Left forelimb (tissue), 1 donor: ENCODE measurements at regions not wholly inside any gene's neighbourhood (a gene's known extent, or its start where the extent isn't known, plus 50 kb on each side); places are given as distances from the start of the nearest gene placed in this dataset.
A peak's percentile ranks its signal among the peaks of the same experiment; 100 is the strongest.

ENCODE experiments used
- DNase-seq: peaks from one replicate; pipeline ENCODE4 v3.0.0-alpha.2; 2018; ENCODE audit warnings: low spot score

DNA sequence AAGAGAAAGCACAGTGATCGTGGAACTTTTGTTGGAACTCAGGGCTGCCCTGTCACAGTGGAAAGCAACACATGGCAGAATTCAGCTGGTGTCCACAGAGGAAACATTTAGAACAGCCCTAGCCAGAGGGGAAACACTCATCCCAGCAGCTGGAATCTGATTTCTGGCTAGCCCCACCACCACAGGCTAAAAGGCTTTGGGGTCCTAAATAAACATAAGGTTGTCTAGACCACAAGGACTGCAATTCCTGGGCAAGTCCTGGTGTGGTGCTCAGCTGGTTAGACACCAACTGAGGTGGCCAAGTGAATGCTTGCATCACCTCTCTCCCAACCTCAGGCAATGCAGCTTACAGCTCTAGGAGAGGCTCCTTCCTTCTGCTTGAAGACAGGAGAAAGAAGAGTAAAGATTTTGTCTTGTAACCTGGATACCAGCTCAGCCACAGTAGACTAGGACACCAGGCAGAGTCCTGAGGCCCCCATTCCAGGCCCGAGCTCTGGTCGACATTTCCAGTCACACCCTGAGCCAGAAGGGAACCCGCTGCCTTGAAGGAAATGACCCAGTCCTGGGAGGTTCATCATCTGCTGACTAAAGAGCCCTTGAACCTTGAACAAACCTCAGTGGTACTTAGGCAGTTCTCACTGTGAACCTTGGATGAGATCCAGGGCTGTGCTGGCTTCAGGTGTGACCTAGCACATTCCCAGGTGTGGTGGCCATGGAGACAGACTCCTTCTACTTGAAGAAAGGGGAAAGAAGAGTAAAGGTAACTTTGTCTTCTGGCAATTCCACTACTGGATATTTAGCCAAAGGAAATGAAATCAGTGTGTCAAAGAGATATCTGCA, 85.4 kb upstream of the PLXNC1 start:
- DNase-seq, result no peak

DNA sequence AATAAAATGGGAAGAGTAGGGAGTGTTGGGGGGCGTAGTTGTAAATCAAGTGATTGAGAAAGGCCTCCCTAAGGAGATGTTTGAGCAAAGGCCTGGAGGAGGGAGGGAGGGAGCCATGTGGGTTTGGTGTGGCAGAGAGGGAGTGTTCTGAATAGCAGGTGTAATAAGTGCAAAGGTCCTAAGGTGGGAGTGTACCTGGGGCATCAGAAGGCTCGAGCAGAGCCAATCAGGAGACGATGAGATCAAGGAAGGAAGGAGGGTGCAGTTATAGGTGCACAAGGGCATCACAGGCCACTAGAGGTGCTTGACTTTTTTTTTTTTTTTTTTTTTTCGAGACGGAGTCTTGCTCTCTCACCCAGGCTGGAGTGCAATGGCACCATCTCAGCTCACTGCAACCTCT, 77.9 kb upstream of the PLXNC1 start:
- DNase-seq, result no peak

DNA sequence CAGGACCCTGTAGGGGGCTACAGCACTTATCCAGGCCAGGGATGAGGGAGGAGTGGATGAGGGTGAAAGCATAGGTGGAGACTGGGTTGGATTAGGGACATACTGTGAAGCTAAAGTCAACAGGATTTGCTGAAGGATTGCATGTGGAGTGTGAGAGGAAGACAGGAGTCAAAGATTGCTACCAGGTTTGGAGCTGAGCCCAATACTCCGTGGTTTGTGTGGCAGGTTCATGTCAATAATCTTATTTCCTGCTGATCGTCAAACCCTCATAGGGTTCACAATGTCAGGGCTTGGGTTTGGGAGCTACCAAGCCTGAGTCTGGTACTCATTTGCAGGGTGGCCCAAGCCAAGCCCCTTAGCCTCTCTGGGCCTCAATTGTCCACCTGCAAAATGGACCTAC, 77.1 kb upstream of the PLXNC1 start:
- no peak for DNase-seq

DNA sequence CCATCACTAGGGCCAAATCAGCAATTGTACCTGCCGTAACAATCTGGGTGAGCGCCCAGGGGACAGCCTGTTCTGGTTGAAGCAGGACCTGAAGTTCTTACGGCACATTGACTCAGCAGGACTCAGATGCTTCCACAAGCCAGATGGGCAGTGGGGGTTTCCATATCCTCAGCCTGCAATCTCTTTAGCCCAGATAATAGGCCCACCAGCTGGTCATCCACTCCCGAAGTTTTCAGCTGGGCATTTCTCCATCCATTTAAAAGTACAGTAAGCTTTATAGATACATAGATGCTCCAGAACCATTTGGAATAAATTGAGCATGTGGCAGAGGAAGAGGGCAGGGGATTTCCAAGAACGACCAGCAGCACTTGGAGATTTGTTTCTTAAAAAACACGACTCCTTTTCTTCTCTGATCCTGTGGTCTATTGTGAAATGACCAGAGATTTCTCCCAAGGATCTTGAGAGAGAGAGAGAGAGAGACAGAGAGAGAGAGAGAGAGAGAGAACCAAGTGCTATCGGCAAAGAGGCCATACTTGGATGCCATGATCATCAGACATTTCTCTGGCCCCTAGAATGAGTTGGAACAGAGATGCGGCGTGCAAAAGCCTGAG, 74.8 kb upstream of the PLXNC1 start:
- DNase-seq, result no peak

DNA sequence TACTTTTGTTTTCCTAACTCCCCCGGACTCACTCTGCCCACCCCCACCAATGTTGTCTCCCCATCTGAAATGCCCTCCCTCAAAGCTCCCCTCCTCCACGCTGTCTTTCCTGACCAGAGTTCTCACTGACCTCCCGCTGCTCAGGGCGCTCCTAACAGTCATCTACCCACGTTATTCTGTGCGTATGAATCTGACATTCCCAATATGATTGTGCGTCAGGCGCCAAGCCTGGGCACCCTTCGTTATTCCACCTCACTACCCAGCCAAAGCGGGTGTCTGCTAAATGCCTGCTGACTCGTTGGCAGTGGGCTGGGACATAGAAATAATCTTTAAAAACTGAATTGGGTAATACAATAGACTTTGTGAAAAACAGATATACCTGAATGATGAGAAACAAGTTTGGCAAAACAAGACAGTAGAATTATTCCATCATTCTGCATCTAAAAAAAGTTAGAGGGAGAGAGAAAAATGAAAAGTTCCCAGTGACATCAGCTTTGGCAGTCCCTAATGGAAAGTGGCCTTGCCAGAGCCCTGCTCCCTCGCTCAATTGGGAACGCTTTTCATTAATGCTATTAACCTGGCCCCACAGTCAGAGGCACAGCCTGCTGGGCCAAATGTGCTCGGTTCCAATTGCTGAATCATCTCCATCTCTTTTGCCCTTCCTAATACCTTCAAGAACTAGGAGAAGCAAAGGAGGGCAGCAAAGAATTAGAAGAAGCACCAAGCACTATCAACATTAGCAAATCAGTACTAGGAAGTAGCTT, 74.0 kb upstream of the PLXNC1 start:
- peak; percentile 75 for DNase-seq

DNA sequence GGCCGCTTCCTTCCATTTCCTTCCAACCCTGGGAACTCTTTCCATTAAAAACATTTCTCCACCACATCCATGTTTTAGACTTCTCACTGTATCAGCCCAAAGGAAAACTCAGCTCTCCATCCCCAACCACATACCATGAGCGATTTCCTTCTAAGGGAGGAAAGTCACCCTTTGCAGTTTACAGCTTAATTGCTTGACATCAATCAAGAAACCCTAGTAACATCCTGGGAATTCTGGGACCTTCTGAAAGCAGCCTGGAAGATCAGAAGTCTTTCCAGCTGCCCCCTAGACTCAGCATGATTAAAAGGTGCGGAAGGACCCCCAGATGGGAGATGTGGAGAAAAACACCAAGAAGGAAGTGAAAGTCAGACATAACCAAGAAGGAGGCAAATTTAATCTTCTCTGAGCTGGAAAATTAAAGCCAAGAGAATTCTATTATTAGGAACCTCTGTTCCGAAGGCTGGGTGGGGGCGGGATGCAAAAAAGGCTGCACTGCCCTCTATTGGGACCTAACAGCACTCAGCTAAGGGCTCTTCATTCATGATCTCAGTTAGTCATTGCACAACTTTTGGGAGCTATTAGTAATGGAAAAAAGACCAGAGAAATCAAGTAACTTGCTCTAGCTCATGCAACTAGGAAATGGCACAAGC, 73.3 kb upstream of the PLXNC1 start:
- DNase-seq, result no peak

GRCh38 chr12:94077209-94077608, 71.2 kb upstream of the PLXNC1 start:
- DNase-seq, result no peak

DNA sequence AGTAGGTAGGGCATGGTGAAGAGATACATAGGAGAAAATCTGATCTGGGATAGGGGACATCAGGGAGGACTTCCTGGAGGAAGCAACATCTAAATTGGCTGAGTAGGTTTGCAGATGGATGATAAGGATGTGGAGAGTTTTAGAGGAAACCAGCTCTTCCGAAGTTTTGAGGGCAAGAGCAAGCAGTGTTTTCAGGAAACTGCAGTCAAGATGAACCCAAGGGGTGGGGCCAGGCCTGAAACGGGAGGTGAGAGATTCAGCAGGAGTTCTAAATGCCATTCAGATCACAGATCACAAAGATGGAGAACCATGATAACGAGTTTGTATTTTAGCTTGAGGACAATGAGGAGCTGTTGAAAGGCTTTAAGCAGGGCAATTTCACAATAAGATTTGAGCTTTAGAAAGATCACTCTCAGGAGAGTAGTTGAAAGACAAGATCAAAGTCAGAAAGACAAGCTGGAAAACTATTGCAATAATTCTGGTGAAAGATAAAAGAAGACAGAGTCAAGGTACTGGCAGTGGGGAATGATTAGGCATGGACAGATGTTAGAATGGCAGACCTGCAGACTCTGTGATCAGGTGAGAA, 70.1 kb upstream of the PLXNC1 start:
- DNase-seq, result no peak

DNA sequence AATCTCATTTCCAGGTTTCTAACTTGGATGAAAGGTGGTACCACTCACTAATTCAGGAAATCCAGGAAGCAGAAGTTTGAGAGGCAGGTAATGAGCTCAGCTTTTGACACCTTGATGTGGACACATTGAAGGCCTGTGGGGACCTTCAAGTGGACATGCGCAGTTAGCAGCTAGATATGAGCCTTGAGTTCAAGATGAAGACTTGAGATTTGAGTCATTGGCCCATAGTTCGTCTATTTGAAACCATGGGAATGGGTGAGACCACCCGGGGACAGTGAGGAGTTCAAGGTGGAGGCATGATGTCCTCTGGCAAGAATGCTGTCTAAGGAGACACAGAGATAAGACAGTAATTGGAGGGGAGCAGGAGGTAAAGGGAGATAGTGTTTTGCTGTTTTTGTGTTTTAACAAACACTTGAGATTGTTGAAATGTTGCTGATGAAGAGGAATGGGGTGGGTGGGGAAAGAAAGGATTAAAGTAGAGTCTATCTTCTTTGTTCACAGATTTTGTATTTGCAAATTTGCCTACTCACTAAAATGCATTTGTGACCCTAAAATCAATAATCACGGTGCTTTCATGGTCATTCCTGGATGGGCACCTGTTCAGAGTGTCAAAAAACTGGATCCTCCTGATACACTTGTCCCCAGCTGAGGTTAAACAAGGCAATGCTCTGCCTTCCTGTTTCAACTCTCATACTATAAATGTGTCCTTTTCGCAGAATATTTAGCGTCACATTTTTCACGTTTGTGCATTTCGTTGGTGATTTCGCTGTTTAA, 69.5 kb upstream of the PLXNC1 start:
- no peak for DNase-seq

GRCh38 chr12:94079566-94080340, 68.6 kb upstream of the PLXNC1 start:
- DNase-seq, result no peak

DNA sequence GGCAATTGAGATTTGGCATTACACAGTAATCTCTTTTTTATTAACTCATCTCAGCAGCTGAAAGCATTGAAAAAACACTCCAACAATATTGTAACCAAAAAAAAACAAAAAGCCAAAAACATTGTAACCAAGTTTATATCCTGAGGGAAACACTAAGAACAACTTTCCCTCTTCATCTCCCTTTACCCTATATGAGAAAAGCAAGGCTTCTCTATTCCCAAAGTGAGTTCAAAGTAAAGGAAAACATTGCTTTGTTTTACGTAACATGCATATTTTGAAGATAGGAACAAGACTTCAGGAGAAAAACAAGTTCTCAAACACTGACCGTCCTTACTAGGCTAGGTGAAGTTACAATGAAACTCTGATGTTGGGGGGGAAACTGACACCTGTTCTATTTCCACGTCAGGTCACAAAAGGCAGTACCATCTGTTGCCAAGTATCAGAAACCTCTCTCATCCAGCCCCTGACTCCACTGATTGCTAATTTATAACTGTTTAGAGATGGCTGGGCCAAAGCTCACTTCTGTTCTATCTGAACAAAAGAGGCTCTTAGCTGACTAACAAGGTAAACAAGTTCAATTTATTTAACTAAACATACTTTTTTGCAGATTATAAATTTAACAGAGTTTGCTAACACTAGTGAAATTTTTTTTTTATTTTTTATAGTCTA, 67.9 kb upstream of the PLXNC1 start:
- no peak for DNase-seq

DNA sequence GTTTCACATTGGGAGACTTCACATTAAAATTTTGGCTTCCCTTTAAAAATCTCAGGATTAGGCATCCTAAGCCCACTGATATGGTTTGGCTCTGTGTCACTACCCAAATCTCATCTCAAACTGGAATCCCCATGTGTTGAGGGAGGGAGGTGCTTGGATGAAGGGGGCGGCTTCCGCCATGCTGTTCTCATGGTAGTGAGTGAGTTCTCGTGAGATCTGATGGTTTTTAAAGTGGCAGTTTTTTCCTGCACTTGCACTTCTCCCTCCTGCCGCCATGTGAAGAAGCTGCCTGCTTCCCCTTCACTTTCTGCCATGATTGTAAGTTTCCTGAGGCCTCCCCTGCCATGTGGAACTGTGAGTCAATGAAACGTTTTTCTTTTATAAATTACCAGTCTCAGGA, 65.7 kb upstream of the PLXNC1 start:
- no peak for DNase-seq

DNA sequence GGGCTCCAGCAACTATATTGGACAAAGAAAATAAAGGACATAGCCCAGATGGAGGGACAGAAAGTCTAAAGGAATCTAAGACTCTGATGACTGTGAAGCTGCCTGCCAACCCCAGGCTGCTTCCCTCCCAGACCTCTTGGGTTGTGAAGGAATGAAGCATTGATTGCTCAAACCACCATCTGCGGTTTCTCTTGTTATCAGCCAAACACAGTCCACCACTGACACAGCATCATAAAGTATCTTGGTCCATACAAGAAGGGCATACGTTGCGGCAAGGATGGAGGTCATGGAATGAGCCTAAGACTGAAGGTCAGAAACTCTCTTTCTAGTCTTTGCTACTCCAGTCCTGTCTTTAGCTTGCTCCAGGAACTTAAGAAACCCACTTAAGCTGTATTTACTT, 58.5 kb upstream of the PLXNC1 start:
- no peak for DNase-seq

GRCh38 chr12:94091624-94092023, 56.8 kb upstream of the PLXNC1 start:
- DNase-seq, result no peak

GRCh38 chr12:94092516-94093241, 55.7 kb upstream of the PLXNC1 start:
- DNase-seq, result no peak

GRCh38 chr12:94094700-94095099, 53.7 kb upstream of the PLXNC1 start:
- DNase-seq, result no peak

DNA sequence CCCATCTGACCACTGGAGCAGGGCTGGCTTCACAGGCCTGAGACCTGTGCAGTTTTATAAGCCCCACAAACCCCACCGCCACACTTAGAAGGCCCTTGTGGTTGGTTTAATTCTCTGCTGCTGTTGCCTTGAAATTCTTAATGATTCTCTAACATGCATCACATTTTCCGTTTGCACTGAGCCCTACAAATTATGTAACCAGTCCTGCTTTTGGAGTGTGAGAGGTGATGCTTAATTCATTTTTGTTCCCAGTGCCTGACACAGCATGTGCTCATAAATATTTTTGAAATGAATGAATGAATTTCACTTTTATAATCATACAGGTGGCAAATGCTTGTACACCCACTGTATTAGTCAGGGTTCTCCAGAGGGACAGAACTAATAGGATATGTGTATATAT, 52.8 kb upstream of the PLXNC1 start:
- DNase-seq, result no peak

DNA sequence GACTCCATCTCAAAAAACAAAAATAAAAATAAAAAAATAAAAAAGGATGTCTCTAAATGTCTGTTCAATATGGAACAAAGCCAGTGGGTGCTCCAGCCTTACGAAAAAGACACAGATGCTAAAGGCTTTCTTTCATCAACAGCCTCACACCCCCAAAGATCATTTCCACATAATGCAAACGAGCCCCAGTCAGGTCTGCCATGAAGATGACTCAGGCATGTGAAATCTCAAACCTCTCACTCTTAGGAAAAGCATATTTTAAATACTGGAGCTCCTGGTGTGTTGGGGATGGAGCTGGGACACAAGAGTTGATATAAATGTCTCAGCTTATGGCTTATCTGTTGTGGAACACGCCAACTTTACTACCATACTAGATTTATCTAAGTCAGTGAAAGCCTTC, 49.9 kb upstream of the PLXNC1 start:
- DNase-seq, result no peak
